Activated effector memory CD4-positive, alpha-beta T cell treated with anti-CD3 and anti-CD28 coated beads, Interleukin-2, amount 50 U/mL, for 16 hours (primary cell): ENCODE measurements at regions not wholly inside any gene's neighbourhood (a gene's known extent, or its start where the extent isn't known, plus 50 kb on each side); places are given as distances from the start of the nearest gene placed in this dataset.
"Not testable (repeated sequence)": the region's sequence is repeated elsewhere in the genome, so short reads cannot be mapped to it uniquely, and the experiment has no call there.

ENCODE experiments used
- DNase-seq: peaks from one replicate; pipeline ENCODE4 v3.0.0-alpha.2; 2020

DNA sequence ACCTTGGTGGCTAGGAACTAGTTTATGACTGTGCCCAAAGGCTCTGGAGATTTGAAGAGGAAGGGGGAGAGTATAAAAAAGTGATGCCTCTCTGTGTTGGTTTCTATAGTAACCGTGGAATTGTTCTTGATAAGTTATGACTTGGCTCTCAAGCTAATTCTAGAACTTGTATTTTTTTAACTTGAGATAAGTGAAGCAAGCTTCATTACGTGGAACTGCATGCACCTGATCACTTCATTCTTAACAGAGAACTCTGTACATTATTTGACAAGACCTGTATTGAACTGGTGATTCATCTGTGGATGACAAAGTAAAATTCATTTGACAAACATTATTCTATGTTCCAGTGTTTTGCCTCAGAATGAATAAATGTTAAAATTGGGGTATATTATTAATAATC lies 1452.2 kb downstream of the REEP3 start:
- no peak for DNase-seq

DNA sequence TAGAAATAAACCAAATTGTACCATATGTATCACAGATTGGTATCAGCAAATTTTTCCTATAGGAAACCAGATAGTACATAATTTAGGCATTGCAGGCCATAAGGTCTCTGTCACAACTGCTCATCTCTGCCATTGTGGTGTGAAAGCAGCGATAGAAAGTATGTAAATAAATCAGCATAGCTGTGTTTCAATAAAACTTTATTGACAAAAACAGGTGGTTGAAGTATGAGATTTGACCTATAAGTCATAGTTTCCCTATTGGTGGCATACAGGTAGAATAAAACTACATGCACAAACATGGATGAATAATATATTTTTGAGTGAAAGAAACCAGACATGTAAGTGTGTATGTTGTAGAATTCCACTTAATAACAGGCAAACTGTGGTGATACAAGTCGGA lies 1454.9 kb downstream of the REEP3 start:
- DNase-seq: no peak

DNA sequence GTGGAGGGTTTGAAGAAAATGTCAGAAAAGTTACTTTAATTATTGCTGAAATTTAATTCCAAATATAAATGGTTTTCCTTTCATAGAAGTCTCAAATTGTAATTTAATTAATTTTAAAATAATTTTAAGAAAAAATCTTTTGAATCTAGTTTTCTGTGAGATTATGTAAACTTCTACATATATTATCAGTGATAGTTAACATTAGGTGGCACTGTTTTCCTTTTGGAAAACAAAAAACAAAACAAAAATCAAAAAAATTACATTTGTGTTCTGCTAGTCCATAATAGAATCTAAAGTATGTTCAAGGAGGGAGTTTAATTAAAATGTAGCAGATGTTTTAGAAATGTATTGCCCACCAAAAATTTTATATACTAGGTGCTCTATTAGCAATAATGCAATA lies 1456.7 kb downstream of the REEP3 start:
- DNase-seq: no peak

DNA sequence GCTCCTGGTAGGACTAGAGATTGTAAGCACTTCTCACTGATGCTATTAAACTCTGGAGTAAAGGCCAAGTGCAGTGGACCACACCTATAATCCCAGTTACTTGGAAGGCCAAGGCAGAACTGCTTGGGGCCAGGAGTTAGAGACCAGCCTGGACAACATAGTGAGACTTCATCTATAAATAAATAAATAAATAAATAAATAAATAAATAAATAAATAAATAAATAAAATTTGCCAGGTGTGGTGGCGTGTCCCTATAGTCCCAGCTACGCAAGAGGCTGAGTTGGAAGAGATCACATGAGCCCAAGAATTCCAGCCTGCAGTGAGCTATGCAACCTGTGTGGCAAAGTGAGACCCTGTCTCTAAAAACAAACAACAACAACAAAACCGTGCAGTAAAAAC lies 1475.7 kb downstream of the REEP3 start:
- DNase-seq: no peak

DNA sequence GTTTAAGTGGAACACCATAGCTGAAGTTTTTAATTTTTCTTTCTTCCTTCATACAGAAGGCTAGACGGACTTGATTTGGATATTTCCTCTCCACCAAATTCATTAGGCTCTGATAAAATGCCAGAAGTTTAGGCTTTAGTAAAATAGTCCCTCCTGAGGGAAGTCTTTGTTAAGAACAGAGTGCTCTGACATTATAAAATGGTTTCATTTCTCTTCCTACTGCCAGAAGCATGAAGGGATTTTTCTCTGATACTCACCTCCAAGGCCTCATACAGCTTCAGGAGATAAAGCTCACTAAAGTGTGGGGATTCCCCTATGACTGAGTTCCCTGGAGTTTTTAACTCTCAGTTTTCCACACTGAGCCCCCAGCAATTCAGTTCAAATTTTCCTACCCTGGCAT lies 1489.6 kb downstream of the REEP3 start:
- no peak for DNase-seq

DNA sequence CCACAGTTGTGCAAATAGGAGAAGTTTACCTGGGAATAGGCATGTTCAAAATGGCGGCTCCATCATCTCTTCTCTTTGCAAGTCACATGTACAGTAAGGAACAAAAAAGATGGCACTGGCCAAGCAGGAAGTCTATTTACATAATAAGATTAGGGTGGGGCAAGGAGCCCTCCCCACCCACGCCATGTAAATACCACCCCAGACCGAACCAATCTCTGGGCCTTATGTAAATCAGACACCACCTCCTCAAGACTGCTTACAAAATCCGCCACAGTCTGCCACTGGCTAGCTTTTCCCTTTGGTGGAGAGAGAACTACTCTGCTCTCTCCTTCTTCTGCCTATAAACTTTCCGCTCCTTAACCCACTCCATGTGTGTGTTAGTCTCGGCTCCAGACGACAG lies 1496.3 kb downstream of the REEP3 start:
- no peak for DNase-seq

DNA sequence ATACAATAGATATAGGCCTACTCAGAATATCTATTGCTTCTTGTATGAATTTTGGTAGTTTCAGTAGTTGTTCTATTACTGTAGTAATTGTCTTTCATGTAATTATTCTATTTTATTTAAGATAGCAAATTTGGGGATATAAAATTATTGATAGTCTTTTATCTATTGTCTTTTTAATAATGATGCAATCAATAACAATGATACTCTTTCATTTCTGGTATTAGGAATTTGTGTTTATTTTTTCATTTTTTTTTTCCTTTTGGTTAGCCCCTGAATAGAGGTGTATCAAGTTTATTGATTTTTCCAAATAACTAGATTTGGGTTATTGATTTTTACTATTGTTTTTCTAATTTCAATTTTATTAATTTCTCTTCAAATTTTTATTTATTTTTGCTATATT lies 1503.7 kb downstream of the REEP3 start:
- no peak for DNase-seq

DNA sequence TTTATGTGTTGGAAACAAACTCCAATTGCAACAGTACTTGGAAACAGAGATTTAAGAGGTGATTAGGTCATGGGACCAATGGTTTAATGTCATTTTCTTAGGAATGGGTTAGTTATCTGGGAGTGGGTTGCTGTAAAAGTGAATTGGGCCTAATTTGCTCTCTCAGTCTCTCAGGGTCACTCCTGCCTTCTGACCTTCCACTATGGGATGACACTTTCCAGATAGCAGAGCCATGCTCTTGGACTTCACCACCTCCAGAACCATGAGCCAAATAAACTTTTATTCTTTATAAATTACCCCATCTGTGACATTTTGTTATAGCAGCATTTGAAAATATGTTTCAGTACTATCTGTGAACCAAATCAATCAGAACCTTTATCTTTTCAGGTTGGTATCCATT lies 1509.1 kb downstream of the REEP3 start:
- DNase-seq: no peak

DNA sequence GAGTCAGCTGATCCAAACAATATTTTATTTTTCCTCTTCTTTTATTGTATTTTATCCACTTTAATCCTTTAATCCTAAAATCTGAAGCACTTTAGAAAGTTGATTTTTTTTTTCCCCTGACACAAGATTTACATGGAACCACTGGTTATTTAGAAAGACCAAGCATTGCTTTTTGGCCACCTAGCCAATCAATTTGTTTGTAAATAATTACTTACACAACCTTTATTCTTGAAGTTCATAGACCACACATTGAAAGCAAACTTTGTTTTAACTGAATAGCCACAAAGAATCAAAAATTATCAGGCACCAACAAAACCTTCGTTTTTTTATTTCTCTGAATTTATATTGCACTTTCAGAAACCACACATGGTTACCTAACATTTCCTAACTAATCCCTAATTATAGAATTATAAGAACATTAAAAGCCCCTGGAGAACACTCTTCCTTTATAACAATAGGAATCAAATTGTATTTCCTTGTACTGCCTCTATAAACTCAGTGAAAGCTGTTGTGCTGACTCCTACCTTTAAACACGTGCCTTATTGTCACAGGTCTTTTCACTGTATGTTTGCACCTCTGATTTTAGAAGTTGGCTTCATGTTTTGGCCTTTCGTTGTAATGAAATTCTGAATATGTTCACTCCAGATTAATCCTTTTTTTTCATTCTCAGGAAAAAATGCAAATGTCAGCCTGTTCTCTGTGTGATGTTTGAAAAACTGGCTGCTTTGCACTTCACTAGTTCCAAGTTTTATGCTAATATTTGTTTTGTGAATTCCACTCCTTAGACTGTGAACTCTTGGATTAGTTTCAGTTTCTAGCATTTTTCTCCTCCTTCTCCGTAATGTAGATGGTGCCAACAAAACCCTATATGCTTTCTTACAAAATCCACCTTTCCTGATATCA lies 1511.9 kb downstream of the REEP3 start:
- DNase-seq: no peak

DNA sequence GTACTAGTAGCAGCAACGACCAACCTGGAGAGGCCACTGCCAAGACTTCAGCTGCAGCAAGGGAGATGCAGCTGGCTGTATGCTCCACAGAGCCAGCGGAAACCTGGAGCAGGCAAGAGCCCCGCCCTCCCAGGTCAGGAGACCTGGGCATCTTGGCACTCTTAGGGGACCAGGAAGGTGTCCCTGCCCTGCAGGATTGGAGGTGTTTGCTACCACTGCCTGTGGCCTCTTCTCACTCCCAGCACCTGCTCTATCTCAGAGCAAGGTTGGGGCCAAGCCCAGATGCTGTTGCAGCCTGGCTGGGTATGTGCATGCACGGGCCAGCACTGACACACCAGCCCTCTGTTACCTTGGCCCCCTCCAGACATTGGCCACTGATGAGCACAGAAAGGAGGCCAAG lies 1512.8 kb downstream of the REEP3 start:
- DNase-seq: no peak

DNA sequence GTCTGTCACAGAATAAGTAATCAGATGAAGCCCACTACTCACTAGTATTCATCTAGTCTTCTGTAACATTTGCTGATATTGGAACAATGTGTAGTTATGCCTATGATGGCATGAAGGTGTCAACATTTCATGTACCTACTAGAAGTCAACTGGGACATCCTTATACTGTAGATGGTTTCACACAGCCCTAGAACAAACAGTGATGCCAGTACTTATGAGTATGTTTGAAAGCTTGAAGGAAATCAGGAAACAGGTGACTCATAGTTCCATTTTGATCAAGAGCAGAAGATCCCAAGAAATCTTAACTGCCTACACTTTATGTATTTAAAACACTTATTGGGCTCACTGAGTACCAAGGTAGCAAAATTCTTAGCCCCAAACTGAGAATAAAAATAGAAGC lies 1519.6 kb downstream of the REEP3 start:
- no peak for DNase-seq

DNA sequence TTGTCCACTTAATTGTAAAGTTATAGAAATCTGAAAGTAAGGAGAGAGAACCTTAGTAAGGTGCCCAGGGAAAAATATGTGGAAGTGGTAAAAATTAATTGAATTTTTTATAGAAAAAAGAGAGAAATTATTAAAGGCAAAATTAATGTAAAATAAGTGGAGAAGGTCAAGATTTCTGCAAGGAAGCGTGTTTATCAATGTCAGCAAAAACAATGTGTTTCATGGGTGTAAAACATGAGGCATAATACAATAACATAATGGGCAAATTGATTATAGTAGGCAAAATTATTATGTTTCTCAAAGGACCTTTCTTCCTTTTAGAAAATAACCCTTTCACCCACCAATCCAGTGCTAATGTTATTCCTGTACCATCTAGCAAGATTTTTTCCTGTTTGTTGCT lies 1520.1 kb downstream of the REEP3 start:
- no peak for DNase-seq

DNA sequence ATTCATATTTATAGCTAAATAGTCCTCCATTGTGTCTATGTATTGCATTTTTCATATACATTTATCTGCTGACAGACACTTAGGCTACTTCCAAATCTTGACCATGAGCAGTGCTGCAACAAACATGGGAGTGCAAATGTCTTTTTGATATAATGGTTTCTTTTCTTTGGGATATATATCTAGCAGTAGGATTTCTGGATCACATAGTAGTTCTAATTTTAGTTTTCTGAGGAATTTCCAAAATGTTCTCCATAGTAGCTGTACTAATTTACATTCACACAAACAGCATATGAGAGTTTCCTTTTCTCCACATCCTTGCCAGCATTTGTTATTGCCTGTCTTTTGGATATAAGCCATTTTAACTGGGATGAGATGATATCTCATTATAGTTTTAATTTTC lies 1521.3 kb downstream of the REEP3 start:
- DNase-seq: no peak

DNA sequence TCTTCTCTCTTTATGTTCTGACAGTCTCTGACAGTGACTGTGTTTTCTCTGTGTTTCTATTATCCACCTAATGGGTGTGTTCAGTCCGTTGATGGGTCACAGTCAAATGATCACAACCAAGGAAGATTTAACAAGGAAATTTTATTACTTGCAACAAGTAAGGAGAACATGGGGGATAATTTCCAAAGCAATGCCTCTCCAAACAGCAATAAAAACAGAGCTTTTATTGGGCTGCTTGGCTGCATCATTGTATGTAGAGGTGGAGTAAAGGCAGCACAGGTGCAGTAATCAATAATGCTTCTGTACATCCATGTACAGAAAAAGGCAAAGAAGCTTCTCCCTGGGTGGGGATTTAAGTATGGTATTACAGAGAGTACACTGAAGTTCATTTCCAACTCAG lies 1525.6 kb downstream of the REEP3 start:
- DNase-seq: no peak

DNA sequence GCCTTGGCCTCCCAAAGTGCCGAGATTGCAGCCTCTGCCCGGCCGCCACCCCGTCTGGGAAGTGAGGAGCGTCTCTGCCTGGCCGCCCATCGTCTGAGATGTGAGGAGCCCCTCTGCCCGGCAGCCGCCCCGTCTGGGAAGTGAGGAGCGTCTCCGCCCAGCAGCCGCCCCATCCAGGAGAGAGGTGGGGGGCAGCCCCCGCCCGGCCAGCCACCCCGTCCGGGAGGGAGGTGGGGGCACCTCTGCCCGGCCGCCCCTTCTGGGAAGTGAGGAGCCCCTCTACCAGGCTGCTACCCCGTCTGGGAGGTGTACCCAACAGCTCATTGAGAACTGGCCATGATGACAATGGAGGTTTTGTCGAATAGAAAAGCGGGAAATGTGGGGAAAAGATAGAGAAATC lies 1530.9 kb downstream of the REEP3 start:
- not testable (repeated sequence) for DNase-seq

DNA sequence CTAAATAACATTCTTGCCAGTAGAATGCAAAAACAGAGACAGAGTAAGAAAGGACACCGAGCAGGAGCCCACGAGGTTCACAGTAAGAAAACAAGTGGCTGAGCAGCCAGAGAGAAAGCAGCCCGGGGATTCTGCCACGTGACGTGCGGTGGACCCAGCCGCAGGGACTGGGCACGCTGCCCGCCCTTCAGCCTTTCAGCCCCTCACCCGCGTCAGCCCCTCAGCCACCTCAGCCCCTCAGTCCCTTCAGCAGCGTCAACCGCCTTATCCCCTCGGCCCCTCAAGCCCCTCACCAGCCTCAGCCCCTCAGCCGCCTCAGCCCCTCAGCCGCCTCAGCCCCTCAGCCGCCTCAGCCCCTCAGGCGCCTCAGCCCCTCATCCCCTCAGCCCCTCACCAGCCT lies 1532.2 kb downstream of the REEP3 start:
- not testable (repeated sequence) for DNase-seq

DNA sequence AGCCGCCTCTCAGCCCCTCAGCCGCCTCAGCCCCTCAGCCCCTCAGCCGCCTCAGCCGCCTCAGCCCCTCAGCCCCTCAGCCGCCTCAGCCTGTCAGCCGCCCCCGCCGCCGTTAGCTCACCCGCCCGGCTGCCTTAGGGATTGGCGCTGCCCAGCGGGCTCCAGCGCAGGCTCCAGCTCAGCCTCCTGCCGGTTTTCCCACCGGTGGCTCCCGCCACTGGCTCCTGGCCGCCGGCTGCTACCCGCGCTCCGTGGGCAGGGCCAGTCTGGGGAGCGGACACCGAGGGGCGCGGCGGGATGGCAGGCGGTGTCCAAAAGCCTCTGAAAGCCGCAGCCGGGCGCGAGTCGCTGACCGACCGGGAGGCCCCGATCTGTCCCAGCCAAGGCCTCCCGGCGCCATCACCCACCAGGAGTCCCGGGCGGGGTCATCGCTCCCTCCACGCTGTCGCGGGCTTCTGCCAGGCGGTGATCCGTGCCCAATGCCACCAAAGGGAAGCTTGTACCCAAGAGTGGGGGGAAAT lies 1532.7 kb downstream of the REEP3 start:
- DNase-seq: not testable (repeated sequence)

DNA sequence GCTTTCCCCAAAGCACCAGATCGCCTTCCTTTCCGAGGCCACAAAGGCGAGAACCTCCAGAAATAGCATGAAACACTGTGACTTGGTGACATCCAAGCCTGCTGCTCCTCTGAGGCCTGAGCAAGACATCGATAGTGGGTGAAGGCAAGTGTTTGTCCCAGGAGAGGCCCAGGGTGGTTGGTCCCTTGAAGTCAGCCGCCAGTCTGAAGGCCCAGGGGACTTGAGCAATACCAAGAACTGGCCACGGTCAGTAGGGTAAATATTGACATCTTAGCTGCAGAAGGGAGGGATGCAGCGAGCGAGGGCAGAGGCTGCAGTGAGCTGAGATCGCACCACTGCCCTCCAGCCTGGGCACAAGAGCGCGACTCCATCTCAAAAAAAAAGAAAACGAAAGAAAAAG lies 1533.5 kb downstream of the REEP3 start:
- DNase-seq: not testable (repeated sequence)

DNA sequence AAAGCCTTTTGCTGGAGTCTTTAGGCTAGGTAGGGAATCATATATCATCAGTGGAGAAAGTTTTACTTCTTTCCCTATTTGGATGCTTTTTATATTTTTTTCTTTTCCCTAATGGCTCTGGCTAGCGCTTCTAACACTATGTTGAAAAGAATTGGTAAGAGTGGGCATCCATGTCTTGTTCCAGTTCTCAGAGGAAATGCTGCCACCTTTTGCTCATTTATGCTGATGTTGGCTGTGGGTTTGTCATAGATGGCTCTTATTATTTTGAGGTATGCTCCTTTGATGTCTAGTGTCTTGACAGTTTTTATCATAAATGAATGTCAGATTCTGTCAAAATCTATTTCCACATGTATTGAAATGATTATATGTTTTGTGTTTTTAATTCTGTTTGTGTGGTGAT lies 1544.1 kb downstream of the REEP3 start:
- DNase-seq: no peak

DNA sequence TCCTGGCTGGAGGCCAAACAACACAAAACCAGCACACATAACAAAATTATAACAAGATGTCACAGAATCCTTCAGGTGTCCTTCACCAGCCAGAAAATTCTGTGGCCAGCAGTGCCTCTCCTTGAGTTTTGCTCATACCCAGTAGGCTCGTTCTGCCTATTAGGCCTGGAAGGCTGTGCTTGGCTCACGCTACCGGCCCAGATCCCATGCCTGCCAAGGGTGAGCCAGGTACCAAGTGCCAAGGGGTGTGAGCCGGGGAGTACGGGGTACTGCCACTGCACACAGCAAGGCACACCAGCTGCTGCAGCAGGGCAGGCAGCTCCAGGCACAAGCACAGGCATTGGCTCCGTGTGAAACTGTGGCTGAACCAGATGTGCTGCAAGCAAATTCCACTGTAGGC lies 1562.0 kb downstream of the REEP3 start:
- no peak for DNase-seq

DNA sequence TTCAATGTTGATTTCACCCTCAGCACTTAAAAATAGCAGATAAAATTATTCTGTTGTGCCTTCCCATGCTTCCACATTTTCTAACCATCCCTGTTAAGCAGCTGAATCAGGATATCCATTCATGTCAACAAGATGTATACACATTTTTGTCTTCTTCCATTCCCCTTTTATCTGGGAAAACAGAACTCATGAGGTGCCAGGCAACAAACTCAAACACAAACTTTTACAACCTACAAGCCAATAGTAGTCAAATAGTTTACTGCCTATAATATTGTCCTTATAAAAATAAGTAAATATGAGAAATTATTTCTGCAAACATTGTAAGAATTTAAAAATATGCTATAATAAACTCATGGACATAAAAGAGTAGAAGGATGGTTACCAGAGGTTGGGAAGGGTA lies 1569.8 kb downstream of the REEP3 start:
- DNase-seq: no peak

DNA sequence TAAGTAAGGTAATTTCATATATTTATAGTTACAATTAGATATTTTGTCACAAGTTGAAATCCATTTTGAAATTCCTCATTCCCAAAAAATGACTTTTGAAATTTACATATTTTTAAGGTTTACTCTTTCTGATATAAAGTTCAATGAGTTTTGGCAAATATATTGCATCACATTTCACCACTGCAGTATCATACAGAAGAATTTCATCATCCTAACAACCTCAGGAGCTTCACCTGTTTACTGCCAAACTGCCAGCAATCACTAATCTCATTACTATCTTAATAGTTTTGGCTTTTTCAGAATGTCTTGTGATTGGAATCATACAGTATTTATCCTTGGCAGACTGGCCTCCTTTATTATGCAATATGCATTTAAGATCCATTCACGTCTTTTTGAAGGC lies 1578.9 kb downstream of the REEP3 start:
- no peak for DNase-seq

DNA sequence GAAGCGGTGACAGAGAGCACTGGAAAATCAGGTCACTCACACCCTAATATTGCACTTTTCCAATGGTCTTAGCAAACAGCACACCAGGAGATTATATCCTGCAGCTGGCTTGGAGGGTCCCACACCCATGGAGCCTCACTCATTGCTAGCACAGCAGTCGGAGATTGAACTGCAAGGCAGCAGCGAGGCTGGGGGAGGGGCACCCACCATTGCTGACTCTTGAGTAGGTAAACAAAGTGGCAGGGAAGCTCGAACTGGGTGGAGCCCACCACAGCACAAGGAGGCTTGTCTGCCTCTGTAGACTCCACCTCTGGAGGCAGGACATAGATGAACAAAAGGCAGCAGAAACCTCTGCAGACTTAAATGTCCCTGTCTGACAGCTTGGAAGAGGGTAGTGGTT lies 1579.7 kb downstream of the REEP3 start:
- not testable (repeated sequence) for DNase-seq

DNA sequence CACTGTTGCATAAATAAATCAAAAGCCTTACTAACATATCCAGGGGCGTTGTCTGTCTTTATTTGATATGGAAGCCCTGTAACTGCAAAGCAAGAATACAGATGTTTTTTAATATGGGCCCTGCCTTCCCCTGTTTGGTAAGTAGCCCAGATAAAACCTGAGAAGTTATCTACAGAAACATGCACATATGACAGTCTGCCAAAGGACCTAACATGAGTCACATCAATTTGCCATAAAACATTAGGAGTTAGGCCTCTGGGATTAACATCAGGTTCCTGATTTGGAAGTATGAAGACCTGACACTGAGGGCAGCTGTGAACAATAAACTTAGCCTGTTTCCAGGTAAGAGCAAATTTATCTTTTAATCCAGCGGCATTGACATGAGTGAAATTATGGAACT lies 1588.8 kb downstream of the REEP3 start:
- DNase-seq: no peak

DNA sequence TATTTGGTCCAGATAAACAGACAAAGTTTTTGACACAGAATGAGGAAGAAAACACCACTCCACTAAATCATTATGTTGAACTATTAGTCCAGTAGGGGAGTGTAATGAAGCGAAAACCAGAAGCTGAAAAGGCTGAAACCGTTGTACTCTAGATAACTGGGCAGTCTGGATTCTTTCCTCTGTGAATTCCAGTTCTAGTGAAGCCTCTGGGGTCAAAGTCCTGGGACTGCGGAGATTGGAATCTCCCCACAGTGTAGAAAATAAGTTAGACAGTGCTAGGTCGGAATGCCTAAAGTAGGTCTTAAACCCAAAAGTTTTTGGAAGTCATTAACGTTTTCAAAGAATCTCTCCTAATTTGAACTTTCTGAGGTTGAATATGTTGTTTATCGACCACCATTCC lies 1589.9 kb downstream of the REEP3 start:
- DNase-seq: not testable (repeated sequence)
